EH (cell line): ENCODE measurements at regions not wholly inside any gene's neighbourhood (a gene's known extent, or its start where the extent isn't known, plus 50 kb on each side); places are given as distances from the start of the nearest gene placed in this dataset.
"Not testable (repeated sequence)": the region's sequence is repeated elsewhere in the genome, so short reads cannot be mapped to it uniquely, and the experiment has no call there.

Experiments
- DNase-seq: peaks from one replicate; pipeline ENCODE4 v3.0.0-alpha.2; 2015; ENCODE audit warnings: low read depth

- peak; percentile 64 for DNase-seq
Measured at GRCh38 chr4:186979961-186980745, 256.5 kb upstream of the FAT1 start.

- peak; percentile 56 for DNase-seq
Measured at GRCh38 chr4:186981161-186981560, 257.5 kb upstream of the FAT1 start.

- no peak for DNase-seq
Measured at GRCh38 chr4:186982160-186982559, 258.5 kb upstream of the FAT1 start.

GRCh38 chr4:186984105-186984644 lies 260.5 kb upstream of the FAT1 start:
- no peak for DNase-seq

- DNase-seq, result peak; percentile 44
Measured at GRCh38 chr4:186999686-187000085, 276.0 kb upstream of the FAT1 start.

- DNase-seq, result peak; percentile 40
Measured at GRCh38 chr4:187000281-187000680, 276.6 kb upstream of the FAT1 start.

- not testable (repeated sequence) for DNase-seq
Measured at GRCh38 chr4:187002133-187002532, 278.5 kb upstream of the FAT1 start.

GRCh38 chr4:187004628-187005027 lies 281.0 kb upstream of the FAT1 start:
- no peak for DNase-seq

GRCh38 chr4:187006189-187006618 lies 282.5 kb upstream of the FAT1 start:
- peak; percentile 69 for DNase-seq

- DNase-seq, result no peak
Measured at GRCh38 chr4:187010052-187010451, 286.4 kb upstream of the FAT1 start.

GRCh38 chr4:187016101-187016500 lies 292.4 kb upstream of the FAT1 start:
- peak; percentile 76 for DNase-seq

- DNase-seq, result peak; percentile 16
Measured at GRCh38 chr4:187017147-187017546, 293.5 kb upstream of the FAT1 start.

- DNase-seq, result no peak
Measured at GRCh38 chr4:187019896-187020295, 296.2 kb upstream of the FAT1 start.

GRCh38 chr4:187020676-187021075 lies 297.0 kb upstream of the FAT1 start:
- DNase-seq, result no peak

GRCh38 chr4:187021436-187022205 lies 298.0 kb upstream of the FAT1 start:
- no peak for DNase-seq

GRCh38 chr4:187027272-187027671 lies 303.6 kb upstream of the FAT1 start:
- DNase-seq, result peak; percentile 67

GRCh38 chr4:187042251-187042650 lies 318.6 kb upstream of the FAT1 start:
- DNase-seq, result no peak

GRCh38 chr4:187046471-187046870 lies 322.8 kb upstream of the FAT1 start:
- DNase-seq, result peak; percentile 30

GRCh38 chr4:187059021-187059420 lies 335.4 kb upstream of the FAT1 start:
- no peak for DNase-seq

- no peak for DNase-seq
Measured at GRCh38 chr4:187059895-187060294, 336.2 kb upstream of the FAT1 start.

GRCh38 chr4:187060551-187060950 lies 336.9 kb upstream of the FAT1 start:
- DNase-seq, result no peak

- DNase-seq, result no peak
Measured at GRCh38 chr4:187063251-187063650, 339.6 kb upstream of the FAT1 start.

- no peak for DNase-seq
Measured at GRCh38 chr4:187064033-187064432, 340.4 kb upstream of the FAT1 start.
